Body of pancreas (tissue), 4 donors: ENCODE measurements at regions not wholly inside any gene's neighbourhood (a gene's known extent, or its start where the extent isn't known, plus 50 kb on each side); places are given as distances from the start of the nearest gene placed in this dataset.

Experiments used
- POLR2A ChIP-seq, 3 donors: fragments of 450-650 bp; IDR thresholded peaks; one replicate each; pipeline ENCODE4 v1.6.1; 2016; ENCODE audit warnings: antibody characterized with exemption in 3 of 3, mild to moderate bottlenecking in 2 of 3
- TF ChIP-seq, protein P1 (sequence below), 7 experiments: fragments of 450-650 bp in 4 of 7; fragments of 200-600 bp in 3 of 7; sonication (generic) in 3 of 7; IDR thresholded peaks; one replicate each; pipeline ENCODE4 v1.5.1; 2016 to 2019; ENCODE audit warnings: antibody characterized with exemption in 7 of 7

DNA sequence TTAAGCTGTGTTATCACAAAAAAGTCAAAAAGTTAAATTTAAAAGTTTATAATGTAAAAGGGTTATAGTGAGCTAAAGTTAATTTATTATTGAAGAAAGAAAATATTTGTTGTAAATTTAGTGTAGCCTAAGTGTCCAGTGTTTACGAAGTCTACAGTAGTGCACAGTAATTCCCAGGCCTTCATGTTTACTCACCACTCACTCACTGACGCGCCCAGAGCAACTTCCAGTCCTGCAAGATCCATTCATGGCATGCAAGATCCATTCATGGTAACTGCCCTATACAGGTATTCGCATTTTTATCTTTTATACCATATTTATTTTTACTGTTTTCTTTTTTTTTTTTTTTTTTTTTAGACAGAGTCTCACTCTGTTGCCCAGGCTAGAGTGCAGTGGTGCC, 69.5 kb downstream of the TPRA1 start:
- TF ChIP-seq, protein P1, sequence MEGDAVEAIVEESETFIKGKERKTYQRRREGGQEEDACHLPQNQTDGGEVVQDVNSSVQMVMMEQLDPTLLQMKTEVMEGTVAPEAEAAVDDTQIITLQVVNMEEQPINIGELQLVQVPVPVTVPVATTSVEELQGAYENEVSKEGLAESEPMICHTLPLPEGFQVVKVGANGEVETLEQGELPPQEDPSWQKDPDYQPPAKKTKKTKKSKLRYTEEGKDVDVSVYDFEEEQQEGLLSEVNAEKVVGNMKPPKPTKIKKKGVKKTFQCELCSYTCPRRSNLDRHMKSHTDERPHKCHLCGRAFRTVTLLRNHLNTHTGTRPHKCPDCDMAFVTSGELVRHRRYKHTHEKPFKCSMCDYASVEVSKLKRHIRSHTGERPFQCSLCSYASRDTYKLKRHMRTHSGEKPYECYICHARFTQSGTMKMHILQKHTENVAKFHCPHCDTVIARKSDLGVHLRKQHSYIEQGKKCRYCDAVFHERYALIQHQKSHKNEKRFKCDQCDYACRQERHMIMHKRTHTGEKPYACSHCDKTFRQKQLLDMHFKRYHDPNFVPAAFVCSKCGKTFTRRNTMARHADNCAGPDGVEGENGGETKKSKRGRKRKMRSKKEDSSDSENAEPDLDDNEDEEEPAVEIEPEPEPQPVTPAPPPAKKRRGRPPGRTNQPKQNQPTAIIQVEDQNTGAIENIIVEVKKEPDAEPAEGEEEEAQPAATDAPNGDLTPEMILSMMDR (IDR thresholded peaks at IDR 0.05) = no peak
- no peak for TF ChIP-seq POLR2A (IDR thresholded peaks at IDR 0.05)
